ENCODE measurements at regions not wholly inside any gene's neighbourhood (a gene's known extent, or its start where the extent isn't known, plus 50 kb on each side); places are given as distances from the start of the nearest gene placed in this dataset.

- TF ChIP-seq CTCF (IDR thresholded peaks at IDR 0.05), result no peak
- no peak for TF ChIP-seq POLR2A (IDR thresholded peaks at IDR 0.05)
Observed at GRCh38 chr17:73746314-73747073, 102.2 kb upstream of the SDK2 start.

Measured in testis (tissue), 2 donors.